Amniotic epithelial cell (primary cell): ENCODE measurements at regions not wholly inside any gene's neighbourhood (a gene's known extent, or its start where the extent isn't known, plus 50 kb on each side); places are given as distances from the start of the nearest gene placed in this dataset.
"Not testable (repeated sequence)": the region's sequence is repeated elsewhere in the genome, so short reads cannot be mapped to it uniquely, and the experiment has no call there.

Experiments
- DNase-seq: peaks from one replicate; pipeline ENCODE4 v3.0.0-alpha.2; 2010; ENCODE audit warnings: low read depth

GRCh38 chr20:18876394-18876793 lies 62.8 kb downstream of the SCP2D1 start:
- not testable (repeated sequence) for DNase-seq

GRCh38 chr20:18879262-18879661 lies 65.7 kb downstream of the SCP2D1 start:
- no peak for DNase-seq

- DNase-seq, result no peak
These were observed 73.2 kb downstream of the SCP2D1 start for GRCh38 chr20:18886756-18887155.

DNA sequence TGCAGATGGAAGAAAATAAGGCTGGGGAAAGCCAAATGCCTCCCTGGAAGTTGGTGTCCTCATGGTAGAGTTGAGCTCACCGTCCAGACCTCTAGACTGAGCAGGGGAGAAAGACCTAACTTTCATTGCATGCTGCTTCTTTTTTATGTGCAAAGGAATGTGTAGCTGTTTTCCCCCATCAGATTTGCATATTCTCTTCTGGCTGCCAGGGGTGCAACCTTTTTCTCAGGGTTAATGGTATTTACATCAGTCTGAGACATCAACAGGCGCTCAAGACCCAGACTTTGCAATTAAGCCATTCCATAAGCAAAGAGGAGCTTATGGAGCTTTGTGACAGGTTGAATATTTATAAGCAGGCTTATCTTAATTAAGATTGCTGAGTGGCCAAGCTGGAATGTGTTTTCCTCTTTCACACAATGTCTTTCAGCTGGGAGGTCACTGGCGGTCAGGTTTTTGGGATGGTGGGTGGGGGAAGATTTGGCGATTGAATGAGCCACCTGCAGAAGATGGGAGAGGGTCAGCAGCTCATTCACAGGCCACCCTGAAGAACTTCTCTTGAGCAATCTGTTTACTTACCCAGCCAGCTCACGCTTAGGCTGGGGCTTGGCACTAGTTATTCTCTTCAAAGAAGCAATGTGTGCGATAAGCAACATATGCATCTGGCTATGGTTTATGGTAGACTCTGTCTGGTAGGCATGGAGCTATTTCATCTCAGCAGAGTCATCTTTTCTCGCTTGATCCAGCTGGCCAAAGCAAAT lies 88.6 kb downstream of the SCP2D1 start:
- DNase-seq, result no peak

DNA sequence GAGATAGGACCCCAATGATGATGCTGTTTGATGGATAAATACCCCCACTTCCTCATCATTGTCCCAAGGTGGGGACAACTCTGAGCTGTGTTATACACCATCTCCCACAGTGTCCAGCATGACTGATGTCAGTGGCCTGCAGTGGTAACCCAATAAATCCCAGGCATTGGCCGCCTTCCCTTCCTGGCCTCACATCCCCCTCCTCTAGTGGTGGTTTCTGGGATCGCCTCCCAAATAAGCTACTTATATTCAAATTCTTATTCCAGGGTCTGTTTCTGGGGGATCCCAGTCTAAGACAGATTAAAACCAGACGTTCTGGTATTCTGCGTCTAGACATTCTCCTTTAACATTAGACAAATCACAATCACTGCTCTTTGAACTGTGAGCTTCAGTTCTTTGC lies 90.6 kb downstream of the SCP2D1 start:
- no peak for DNase-seq

DNA sequence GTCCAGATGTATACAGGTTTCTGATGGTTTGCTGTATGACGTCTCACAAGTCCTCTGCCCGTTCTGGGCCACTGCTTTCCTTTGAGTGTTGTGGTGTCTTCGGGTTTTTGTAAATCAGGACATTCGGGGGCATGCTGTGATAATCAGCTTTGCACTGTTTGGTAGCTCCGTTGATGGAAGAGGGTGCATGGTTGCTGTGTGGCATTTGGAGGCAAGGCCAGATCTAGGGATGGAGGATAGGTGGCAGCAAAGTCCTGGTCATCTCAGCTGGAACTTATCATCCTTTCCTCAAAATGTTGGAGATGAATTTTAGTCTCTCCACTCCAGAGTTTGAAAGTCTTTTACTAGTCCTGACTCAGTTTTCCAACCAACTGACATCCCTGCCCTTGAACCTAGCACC lies 91.0 kb downstream of the SCP2D1 start:
- no peak for DNase-seq

DNA sequence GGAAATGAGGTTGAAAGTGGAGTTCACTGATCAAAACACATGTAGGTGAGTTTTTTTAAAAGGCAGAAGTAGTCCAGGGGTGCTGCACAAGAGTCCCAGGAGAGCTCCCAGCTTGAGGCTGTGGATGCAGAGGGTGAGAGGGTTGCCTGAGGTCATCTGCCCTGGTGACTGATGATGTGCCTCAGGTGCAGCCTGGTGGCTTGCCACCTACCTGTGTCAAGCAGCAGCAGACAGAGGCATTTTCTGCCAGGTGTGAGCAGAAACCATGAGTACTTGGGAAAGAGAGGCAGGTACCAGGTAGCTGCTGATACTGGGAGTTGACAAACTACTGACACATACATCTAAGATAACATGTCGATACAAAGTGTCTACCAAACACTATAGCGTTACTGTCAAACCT lies 92.5 kb downstream of the SCP2D1 start:
- no peak for DNase-seq

DNA sequence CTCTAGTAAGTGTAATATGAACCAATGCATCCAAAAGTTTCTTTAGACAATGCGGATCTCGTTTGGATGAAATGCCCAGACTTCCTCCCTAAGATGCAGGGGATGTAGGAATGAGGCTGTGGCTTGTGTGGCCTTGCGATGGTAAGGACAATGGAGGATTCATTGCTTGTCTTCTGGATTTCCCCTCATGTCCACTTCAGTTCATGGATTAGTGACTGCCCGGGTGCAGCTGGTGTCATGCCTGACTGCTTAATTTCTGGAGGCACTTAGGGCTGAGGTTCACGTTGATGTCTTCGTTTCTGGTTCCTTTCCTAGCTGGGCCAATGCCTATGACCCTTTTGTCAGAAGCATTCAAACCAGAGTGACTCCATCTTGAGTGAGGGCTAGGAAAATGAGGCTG lies 93.8 kb downstream of the SCP2D1 start:
- no peak for DNase-seq

DNA sequence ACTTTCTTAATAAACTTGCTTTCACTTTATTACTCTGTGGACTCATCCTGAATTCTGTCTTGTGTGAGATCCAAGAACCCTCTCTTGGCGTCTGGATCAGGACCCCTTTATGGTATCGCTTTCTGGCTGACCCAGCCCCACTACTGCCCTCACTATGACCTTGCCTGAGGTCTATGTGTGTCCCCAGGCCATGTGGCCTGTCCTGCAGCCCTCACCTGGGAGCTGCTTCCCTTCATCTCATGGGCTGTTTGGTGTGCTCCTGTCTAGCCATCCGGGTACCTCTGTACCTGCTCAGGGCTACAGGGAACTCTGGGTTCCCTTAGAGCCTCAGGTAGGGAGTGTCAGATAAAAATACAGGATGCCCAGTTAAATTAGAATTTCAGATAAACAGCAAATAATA lies 94.5 kb downstream of the SCP2D1 start:
- DNase-seq, result no peak

- no peak for DNase-seq
These were observed 95.7 kb downstream of the SCP2D1 start for GRCh38 chr20:18909254-18909653.

GRCh38 chr20:18913701-18914100 lies 100.1 kb downstream of the SCP2D1 start:
- no peak for DNase-seq

GRCh38 chr20:18914796-18915195 lies 101.2 kb downstream of the SCP2D1 start:
- DNase-seq, result no peak

GRCh38 chr20:18916886-18917750 lies 103.5 kb downstream of the SCP2D1 start:
- peak; percentile 13 for DNase-seq

GRCh38 chr20:18919996-18920395 lies 106.4 kb downstream of the SCP2D1 start:
- no peak for DNase-seq

- DNase-seq, result no peak
These were observed 107.7 kb downstream of the SCP2D1 start for GRCh38 chr20:18921291-18921690.

DNA sequence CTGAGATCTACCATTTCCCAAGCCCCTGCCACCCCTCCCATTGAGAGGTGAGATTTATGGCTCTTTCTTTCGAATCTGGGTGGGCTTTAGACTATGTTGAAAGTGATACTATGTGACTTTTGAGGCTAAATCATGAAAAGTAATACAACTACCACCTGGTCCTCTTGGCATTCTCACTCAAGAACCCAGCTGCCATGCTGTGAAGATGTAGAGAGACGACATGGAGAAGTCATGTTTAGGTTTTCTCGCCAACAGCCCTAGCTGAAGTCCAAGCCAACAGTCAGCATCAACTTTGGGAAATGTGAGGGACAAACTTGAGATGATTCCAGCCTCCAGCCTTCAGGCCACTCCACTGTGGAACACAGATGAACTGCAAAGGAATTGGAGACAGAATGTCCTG lies 108.7 kb downstream of the SCP2D1 start:
- DNase-seq, result no peak

DNA sequence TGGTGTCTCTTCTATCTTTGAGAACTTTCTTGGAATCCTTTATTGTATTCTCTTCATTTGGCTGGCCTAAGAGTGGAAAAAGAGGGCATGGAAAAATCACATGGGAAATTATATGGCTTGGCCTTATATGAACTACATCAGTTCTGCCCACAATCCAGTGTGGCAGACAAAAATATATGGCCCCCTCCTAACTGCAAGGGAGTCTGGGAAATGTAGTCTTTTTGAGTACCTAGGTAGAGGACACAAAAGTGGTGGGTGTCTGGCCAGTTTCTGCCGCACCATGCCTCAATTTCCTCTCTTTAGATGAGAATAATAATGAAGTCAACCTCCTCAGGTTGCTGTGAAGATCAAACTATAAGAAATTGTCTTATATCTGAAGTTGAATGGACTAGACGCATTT lies 109.3 kb downstream of the SCP2D1 start:
- DNase-seq, result no peak

DNA sequence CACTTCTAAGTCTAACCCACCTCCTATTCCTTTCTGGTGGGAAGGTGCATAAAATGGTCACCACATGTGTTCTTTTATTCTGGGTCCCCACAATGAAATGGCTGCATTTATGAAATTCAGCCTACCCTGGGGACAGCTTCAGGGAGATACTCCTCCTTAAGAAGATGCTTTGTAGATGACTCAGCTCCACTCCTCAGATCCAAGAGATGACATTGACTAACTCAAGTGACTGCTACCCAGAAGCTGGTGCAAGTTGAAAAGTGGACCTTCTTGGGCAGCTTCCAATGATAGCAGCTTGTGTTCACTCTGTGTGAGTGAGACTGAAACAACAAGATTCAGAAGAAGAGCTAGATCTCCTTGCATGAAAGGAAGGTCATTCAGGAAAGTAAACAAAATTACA lies 113.4 kb downstream of the SCP2D1 start:
- DNase-seq, result no peak

- no peak for DNase-seq
These were observed 115.0 kb downstream of the SCP2D1 start for GRCh38 chr20:18928626-18929025.

- no peak for DNase-seq
These were observed 116.2 kb downstream of the SCP2D1 start for GRCh38 chr20:18929800-18930199.

- DNase-seq, result no peak
These were observed 130.0 kb downstream of the SCP2D1 start for GRCh38 chr20:18943542-18943941.

DNA sequence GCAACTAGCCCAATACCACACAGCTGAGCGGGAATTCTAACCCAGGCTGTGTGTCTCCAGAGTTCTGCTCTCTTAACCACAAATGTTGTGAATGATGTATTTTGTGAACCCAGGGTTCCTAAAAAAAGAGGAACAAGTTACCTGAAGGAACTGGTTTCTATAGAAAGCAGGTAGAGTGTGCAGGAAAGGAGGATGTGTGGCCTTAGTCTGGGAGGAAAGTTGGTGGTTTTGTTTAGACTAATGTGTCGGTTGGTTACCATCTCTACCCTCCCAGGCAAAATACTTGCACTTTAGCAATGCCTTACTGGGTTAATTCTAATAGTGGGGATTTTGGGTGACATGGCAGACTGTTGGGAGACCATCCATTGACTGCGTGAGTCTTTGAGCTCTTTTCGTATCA lies 143.3 kb downstream of the SCP2D1 start:
- no peak for DNase-seq

- no peak for DNase-seq
These were observed 143.7 kb downstream of the SCP2D1 start for GRCh38 chr20:18957328-18957727.
